ENCODE measurements at regions not wholly inside any gene's neighbourhood (a gene's known extent, or its start where the extent isn't known, plus 50 kb on each side); places are given as distances from the start of the nearest gene placed in this dataset.

GRCh38 chr1:105585791-105586190, 1470.7 kb upstream of the PRMT6 start:
- intact Hi-C loops (cut with micrococcal nuclease) (no loop called here), dilution Hi-C loops (cut with MboI; ENCODE audit: extremely low pct_ligation_motif_present, low sequenced_read_pairs) (no loop called here)
- Histone ChIP-seq H3K27ac (ENCODE audit: insufficient read depth, low read depth, low read length) (no peak overlapping the region), H3K27me3 (ENCODE audit: control insufficient read depth in 2 of 2, insufficient read depth in 2 of 2, low read length in 2 of 2) (no peaks in the 10 kb centered on the region), H4K20me1 (replicated peaks; ENCODE audit: control insufficient read depth, extremely low read depth, insufficient read depth, low read length) (no peaks in the 10 kb centered on the region), H3K9me1 (replicated peaks; ENCODE audit: control insufficient read depth, extremely low read depth, insufficient read depth, low read length) (no peaks in the 10 kb centered on the region), H3K4me3 (replicated peaks in 1 of 3; ENCODE audit: insufficient read depth in 1 of 3, low read depth in 1 of 3, low read length in 3 of 3) (no peak overlapping the region), H3K4me1 (ENCODE audit: control insufficient read depth, extremely low read depth, insufficient read depth, low read length) (no peaks in the 10 kb centered on the region), H2AFZ (ENCODE audit: low read depth, low read length) (no peak overlapping the region), H3K9ac (replicated peaks; ENCODE audit: extremely low read depth, insufficient read depth, low read length) (no peak overlapping the region), H3K79me2 (ENCODE audit: control insufficient read depth, insufficient read depth, low read length) (no peaks in the 10 kb centered on the region), H3K4me2 (ENCODE audit: insufficient read depth, low read length) (no peak overlapping the region), H3K36me3 (ENCODE audit: control insufficient read depth in 2 of 2, extremely low read depth in 1 of 2, insufficient read depth in 2 of 2, low read length in 2 of 2) (no peaks in the 10 kb centered on the region), H3K9me3 (replicated peaks; ENCODE audit: control insufficient read depth, insufficient read depth, low read length) (peaks cover 2% of the 10 kb centered on the region)
- no peak for DNase-seq (ENCODE audit: low read depth, low spot score)
- ChIA-PET CTCF (no interaction called here), POLR2A (no interaction called here)
- FAIRE-seq, result no peak
- TF ChIP-seq POLR2A (IDR thresholded peaks at IDR 0.05; ENCODE audit: low read depth, low read length) (no peak), CTCF (IDR thresholded peaks at IDR 0.05; ENCODE audit: extremely low read depth in 1 of 2, insufficient read depth in 1 of 2, low read depth in 1 of 2, low read length in 2 of 2) (no peak)
- BruUV-seq (replicated peaks), result no TSS peak

- Histone ChIP-seq H3K4me3 (replicated peaks in 1 of 3; ENCODE audit: insufficient read depth in 1 of 3, low read depth in 1 of 3, low read length in 3 of 3) (no peak overlapping the region), H3K9me3 (replicated peaks; ENCODE audit: control insufficient read depth, insufficient read depth, low read length) (peaks cover 3% of the 10 kb centered on the region), H3K27ac (ENCODE audit: insufficient read depth, low read depth, low read length) (no peak overlapping the region), H3K79me2 (ENCODE audit: control insufficient read depth, insufficient read depth, low read length) (no peaks in the 10 kb centered on the region), H3K27me3 (ENCODE audit: control insufficient read depth in 2 of 2, insufficient read depth in 2 of 2, low read length in 2 of 2) (no peaks in the 10 kb centered on the region), H3K9me1 (replicated peaks; ENCODE audit: control insufficient read depth, extremely low read depth, insufficient read depth, low read length) (no peaks in the 10 kb centered on the region), H3K4me1 (ENCODE audit: control insufficient read depth, extremely low read depth, insufficient read depth, low read length) (no peaks in the 10 kb centered on the region), H2AFZ (ENCODE audit: low read depth, low read length) (no peak overlapping the region), H4K20me1 (replicated peaks; ENCODE audit: control insufficient read depth, extremely low read depth, insufficient read depth, low read length) (no peaks in the 10 kb centered on the region), H3K9ac (replicated peaks; ENCODE audit: extremely low read depth, insufficient read depth, low read length) (no peak overlapping the region), H3K36me3 (ENCODE audit: control insufficient read depth in 2 of 2, extremely low read depth in 1 of 2, insufficient read depth in 2 of 2, low read length in 2 of 2) (no peaks in the 10 kb centered on the region), H3K4me2 (ENCODE audit: insufficient read depth, low read length) (no peak overlapping the region)
- ChIA-PET CTCF (no interaction called here), POLR2A (no interaction called here)
- dilution Hi-C loops (cut with MboI; ENCODE audit: extremely low pct_ligation_motif_present, low sequenced_read_pairs), result no loop called here
- DNase-seq (ENCODE audit: low read depth, low spot score), result no peak
- FAIRE-seq, result no peak
- no TSS peak for BruUV-seq (replicated peaks)
- intact Hi-C loops (cut with micrococcal nuclease), result no loop called here
- TF ChIP-seq EZH2 (IDR thresholded peaks at IDR 0.05; ENCODE audit: borderline replicate concordance, low read depth, low read length, severe bottlenecking) (no peak), POLR2A (IDR thresholded peaks at IDR 0.05; ENCODE audit: low read depth, low read length) (no peak), CTCF (IDR thresholded peaks at IDR 0.05; ENCODE audit: extremely low read depth in 1 of 2, insufficient read depth in 1 of 2, low read depth in 1 of 2, low read length in 2 of 2) (no peak), JUN (IDR thresholded peaks at IDR 0.05; ENCODE audit: borderline replicate concordance, insufficient read depth, insufficient read length, low read depth) (no peak), FOS (IDR thresholded peaks at IDR 0.05; ENCODE audit: borderline replicate concordance, insufficient read depth, low read length) (no peak), MYC (IDR thresholded peaks at IDR 0.05; ENCODE audit: low read depth, low read length) (no peak), MAX (IDR thresholded peaks at IDR 0.05; ENCODE audit: insufficient read depth, insufficient read length) (no peak), GATA2 (IDR thresholded peaks at IDR 0.05; ENCODE audit: insufficient read depth, insufficient read length, low read depth, low read length) (no peak), POLR2AphosphoS5 (IDR thresholded peaks at IDR 0.05; ENCODE audit: insufficient read depth, low read depth, low read length) (no peak)
Observed at GRCh38 chr1:105591681-105592080, 1464.8 kb upstream of the PRMT6 start.

All from endothelial cell of umbilical vein (primary cell).